ENCODE measurements at regions not wholly inside any gene's neighbourhood (a gene's known extent, or its start where the extent isn't known, plus 50 kb on each side); places are given as distances from the start of the nearest gene placed in this dataset.

DNA sequence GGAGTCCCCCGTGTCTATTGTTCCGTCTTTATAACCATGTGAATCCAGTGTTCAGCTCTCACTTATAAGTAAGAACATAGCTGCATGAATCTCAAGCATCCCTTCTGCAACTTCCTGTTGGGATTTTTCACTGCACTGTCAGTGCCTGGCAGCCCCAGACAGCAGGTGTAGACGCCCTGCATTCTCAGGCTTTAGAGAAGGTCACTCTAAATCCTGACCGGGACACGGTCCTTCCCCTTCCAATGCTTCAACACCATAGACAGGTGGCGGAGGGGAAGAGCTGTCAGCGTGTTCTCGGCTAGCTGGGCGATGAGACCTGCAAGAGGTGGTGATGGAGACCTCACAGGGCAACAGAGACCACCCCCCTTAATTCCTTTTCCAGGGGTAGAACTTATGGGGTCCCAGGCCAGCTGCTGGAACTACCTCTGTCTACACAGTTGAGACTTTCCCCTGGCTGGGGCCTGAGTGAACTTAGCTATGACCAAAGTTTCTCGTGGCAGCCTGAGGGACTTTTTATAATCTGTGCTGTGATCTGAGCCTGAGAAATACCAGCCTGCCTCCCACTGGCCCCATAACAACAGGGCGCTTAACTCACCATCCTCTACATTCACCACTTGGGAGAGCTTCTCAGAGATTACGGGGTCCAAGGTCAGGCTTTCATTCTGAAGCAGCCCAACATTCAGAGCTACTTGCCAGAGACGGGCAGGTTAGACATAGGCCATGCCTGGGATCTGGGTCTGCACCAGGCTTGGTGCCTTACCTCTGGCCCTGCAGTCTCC, 143.2 kb upstream of the TNRC6C start:
- Histone ChIP-seq H3K4me1 (peaks cover 22% of the 10 kb centered on the region), H3K4me3 (no peak overlapping the region), H3K9me3 (replicated peaks) (no peaks in the 10 kb centered on the region), H3K27ac (replicated peaks) (no peak overlapping the region), H3K27me3 (ENCODE audit: low read depth) (no peaks in the 10 kb centered on the region), H3K36me3 (no peaks in the 10 kb centered on the region)
- intact Hi-C loops (cut with micrococcal nuclease) = no loop called here
- TF ChIP-seq, protein P1, sequence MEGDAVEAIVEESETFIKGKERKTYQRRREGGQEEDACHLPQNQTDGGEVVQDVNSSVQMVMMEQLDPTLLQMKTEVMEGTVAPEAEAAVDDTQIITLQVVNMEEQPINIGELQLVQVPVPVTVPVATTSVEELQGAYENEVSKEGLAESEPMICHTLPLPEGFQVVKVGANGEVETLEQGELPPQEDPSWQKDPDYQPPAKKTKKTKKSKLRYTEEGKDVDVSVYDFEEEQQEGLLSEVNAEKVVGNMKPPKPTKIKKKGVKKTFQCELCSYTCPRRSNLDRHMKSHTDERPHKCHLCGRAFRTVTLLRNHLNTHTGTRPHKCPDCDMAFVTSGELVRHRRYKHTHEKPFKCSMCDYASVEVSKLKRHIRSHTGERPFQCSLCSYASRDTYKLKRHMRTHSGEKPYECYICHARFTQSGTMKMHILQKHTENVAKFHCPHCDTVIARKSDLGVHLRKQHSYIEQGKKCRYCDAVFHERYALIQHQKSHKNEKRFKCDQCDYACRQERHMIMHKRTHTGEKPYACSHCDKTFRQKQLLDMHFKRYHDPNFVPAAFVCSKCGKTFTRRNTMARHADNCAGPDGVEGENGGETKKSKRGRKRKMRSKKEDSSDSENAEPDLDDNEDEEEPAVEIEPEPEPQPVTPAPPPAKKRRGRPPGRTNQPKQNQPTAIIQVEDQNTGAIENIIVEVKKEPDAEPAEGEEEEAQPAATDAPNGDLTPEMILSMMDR (IDR thresholded peaks at IDR 0.05; ENCODE audit: borderline replicate concordance) = no peak
- no peak for DNase-seq

DNA sequence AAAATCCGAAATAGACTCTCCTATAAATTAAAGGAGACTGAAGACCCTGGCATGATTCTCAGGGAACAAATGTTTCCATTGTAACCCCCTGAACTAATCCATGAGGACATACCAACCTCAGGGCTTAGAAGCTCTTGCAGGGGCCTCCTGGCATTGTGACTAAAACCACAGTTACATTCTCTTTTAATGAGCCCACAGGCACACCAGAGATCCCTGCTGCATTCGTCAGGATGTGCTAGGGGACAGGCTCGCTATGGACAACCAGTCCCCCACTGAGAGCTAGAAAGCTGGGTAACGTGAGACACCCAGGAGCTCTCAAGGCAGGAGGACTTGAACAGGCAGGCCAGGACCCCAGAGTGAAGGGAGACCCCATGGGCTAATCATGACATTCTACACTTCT, 140.6 kb upstream of the TNRC6C start:
- no peak overlapping the region for H3K4me3 ChIP-seq
- no peak for DNase-seq
- peaks cover 16% of the 10 kb centered on the region for H3K4me1 ChIP-seq
- H3K9me3 ChIP-seq (replicated peaks) = no peaks in the 10 kb centered on the region
- intact Hi-C loops (cut with micrococcal nuclease) = no loop called here
- TF ChIP-seq, protein P1 (IDR thresholded peaks at IDR 0.05; ENCODE audit: borderline replicate concordance) = no peak
- no peak overlapping the region for H3K27ac ChIP-seq (replicated peaks)
- no peaks in the 10 kb centered on the region for H3K36me3 ChIP-seq
- H3K27me3 ChIP-seq (ENCODE audit: low read depth) = no peaks in the 10 kb centered on the region

DNA sequence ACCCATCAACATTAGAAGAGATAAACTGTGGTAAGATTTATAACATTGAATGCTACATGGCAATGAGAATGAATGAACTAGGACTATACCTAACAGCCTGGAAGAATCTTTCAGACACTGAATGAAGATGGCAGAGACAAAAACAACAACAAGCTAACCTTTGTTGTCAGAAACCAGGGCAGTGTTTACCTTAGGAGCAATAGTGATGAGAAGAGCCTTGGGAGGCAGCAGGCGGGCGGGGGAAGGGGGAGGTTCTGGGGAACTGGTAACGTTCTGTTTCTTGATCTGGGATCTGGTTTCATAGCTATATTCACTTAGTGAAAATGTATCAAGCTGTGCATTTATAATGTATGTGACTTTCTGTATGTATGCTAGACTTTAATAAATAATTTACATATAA, 139.0 kb upstream of the TNRC6C start:
- H3K9me3 ChIP-seq (replicated peaks) = no peaks in the 10 kb centered on the region
- TF ChIP-seq, protein P1 (IDR thresholded peaks at IDR 0.05; ENCODE audit: borderline replicate concordance) = no peak
- H3K36me3 ChIP-seq = no peaks in the 10 kb centered on the region
- intact Hi-C loops (cut with micrococcal nuclease) = no loop called here
- no peak for DNase-seq
- no peaks in the 10 kb centered on the region for H3K27me3 ChIP-seq (ENCODE audit: low read depth)
- H3K4me3 ChIP-seq = no peak overlapping the region
- H3K27ac ChIP-seq (replicated peaks) = no peak overlapping the region
- peaks cover 24% of the 10 kb centered on the region for H3K4me1 ChIP-seq

DNA sequence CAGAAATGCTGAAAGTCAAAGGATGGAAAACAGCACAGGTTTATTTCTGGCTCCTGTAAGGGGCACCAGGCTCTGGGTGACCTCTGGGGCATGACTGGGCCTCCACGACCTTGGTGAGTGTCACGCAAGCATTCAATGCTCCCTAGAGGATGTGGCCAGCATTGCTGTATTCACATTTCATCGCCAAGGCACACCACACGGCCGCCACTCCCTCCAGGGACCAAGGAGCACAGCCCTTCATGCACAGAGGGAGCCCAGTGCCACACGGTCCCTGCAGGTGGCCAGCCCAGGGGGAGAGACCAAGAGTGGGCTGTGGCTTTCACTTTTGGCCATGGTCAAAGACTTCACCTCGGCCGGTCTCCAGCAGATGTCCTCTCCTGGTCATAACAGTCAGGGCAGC, 137.4 kb upstream of the TNRC6C start:
- intact Hi-C loops (cut with micrococcal nuclease) = no loop called here
- peaks cover 24% of the 10 kb centered on the region for H3K4me1 ChIP-seq
- TF ChIP-seq, protein P1 (IDR thresholded peaks at IDR 0.05; ENCODE audit: borderline replicate concordance) = peak; percentile 49
- DNase-seq = no peak
- H3K27me3 ChIP-seq (ENCODE audit: low read depth) = no peaks in the 10 kb centered on the region
- no peaks in the 10 kb centered on the region for H3K9me3 ChIP-seq (replicated peaks)
- H3K4me3 ChIP-seq = no peak overlapping the region
- peak overlapping the region; percentile 32 for H3K27ac ChIP-seq (replicated peaks)
- no peaks in the 10 kb centered on the region for H3K36me3 ChIP-seq

DNA sequence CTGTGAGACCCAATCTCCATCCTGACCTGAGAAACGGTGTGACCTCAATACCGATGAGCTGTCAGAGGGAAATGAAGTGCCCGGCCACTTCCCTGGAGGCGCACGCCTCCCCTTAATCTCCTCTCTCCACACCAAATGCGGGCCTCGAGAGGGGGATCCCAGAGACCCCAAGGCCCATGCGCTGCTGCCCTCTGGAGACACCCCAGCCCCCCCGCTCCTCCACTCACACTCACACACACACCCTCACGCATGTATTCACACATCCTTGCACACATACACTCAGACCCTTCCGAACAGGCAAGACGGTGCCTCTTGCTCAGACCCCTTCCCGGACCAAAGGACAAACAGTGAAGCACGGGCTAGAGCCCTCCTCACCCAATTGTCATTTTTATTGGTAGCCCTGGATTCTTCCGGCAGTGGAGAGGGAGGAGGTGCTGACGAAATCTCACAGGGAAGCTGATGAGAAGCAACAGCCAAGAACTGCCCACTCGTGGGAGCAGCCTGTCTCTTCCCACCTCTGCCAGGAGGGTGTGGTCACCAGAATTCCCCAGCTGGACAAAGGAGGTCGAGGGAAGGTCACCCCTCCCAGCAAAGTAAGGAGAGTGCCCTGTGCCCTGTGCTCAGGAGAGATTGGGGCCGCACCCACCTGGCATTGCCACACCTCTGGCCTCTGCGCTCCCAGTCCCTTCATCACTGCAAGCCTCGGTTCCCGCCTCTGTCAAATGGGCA, 136.0 kb upstream of the TNRC6C start:
- no peaks in the 10 kb centered on the region for H3K27me3 ChIP-seq (ENCODE audit: low read depth)
- H3K36me3 ChIP-seq = no peaks in the 10 kb centered on the region
- H3K27ac ChIP-seq (replicated peaks) = peak overlapping the region; percentile 57
- peaks cover 26% of the 10 kb centered on the region for H3K4me1 ChIP-seq
- DNase-seq = peak; percentile 59
- no peak overlapping the region for H3K4me3 ChIP-seq
- H3K9me3 ChIP-seq (replicated peaks) = no peaks in the 10 kb centered on the region
- intact Hi-C loops (cut with micrococcal nuclease) = no loop called here
- TF ChIP-seq, protein P1 (IDR thresholded peaks at IDR 0.05; ENCODE audit: borderline replicate concordance) = no peak

Data from left ventricle myocardium inferior (tissue), 1 donor.